Breast epithelium (tissue), 3 donors: ENCODE measurements at regions not wholly inside any gene's neighbourhood (a gene's known extent, or its start where the extent isn't known, plus 50 kb on each side); places are given as distances from the start of the nearest gene placed in this dataset.

Source experiments
- CTCF ChIP-seq, 3 donors: fragments of 450-650 bp; IDR thresholded peaks; one replicate each; pipeline ENCODE4 v1.5.1; 2016 to 2017; ENCODE audit warnings: antibody characterized with exemption in 3 of 3, mild to moderate bottlenecking in 3 of 3, moderate library complexity in 3 of 3
- POLR2AphosphoS5 ChIP-seq, 3 donors: sonication (generic); formaldehyde crosslinking; IDR thresholded peaks; one replicate each; pipeline ENCODE4 v1.6.1; 2017; ENCODE audit warnings: antibody characterized with exemption in 3 of 3

GRCh38 chr1:199706826-199707606 lies 320.5 kb upstream of the NR5A2 start:
- no peak for TF ChIP-seq CTCF (IDR thresholded peaks at IDR 0.05)
- TF ChIP-seq POLR2AphosphoS5 (IDR thresholded peaks at IDR 0.05), result no peak
